Progenitor cell of endocrine pancreas (in vitro differentiated cells): ENCODE measurements at regions not wholly inside any gene's neighbourhood (a gene's known extent, or its start where the extent isn't known, plus 50 kb on each side); places are given as distances from the start of the nearest gene placed in this dataset.

Experiments used
- DNase-seq: peaks from one replicate; pipeline ENCODE4 v3.0.0; 2021; ENCODE audit warnings: low spot score; ENCODE audit not compliant: unreplicated experiment
- H3K27ac Mint-ChIP-seq: 2 replicates; pipeline ENCODE4 v1.8.0; 2021; ENCODE audit warnings: mild to moderate bottlenecking, moderate library complexity, mixed read lengths
- H3K27me3 Mint-ChIP-seq: 2 replicates; pipeline ENCODE4 v1.8.0; 2021; ENCODE audit warnings: mixed read lengths
- H3K36me3 Mint-ChIP-seq: 2 replicates; pipeline ENCODE4 v1.8.0; 2022; ENCODE audit warnings: mixed read lengths; ENCODE audit not compliant: insufficient read depth
- H3K4me1 Mint-ChIP-seq: 2 replicates; pipeline ENCODE4 v1.8.0; 2021; ENCODE audit warnings: low read depth, mixed read lengths
- H3K4me3 Mint-ChIP-seq: 2 replicates; pipeline ENCODE4 v1.8.0; 2021; ENCODE audit warnings: low read depth, mild to moderate bottlenecking, moderate library complexity, mixed read lengths
- H3K9me3 Mint-ChIP-seq: 2 replicates; pipeline ENCODE4 v1.8.0; 2021; ENCODE audit warnings: low read depth, mixed read lengths
- TF ChIP-seq, protein P1 (sequence below): fragments of 200-600 bp; sonication (generic); IDR thresholded peaks from one replicate; pipeline ENCODE4 v1.5.0; 2021; ENCODE audit warnings: antibody characterized with exemption, mild to moderate bottlenecking; ENCODE audit not compliant: unreplicated experiment

DNA sequence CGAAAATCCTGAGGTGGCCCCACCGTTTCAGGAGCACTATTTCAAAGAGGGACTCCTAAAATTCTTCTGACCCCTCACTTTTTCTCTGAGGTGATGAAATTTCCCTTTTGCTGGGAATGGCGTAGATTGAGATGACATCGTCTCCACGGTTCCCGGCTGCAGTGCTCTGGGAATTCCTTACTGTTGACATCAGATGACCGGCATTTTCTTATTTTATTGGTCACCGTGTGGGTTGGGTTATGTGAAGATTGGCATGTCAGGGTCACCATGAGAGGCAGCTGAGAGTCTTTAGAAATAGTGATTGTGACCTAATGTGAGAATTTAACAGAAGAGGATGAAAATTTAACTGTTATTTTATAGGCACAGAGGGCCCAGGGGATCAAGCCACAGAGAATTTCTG lies 356.7 kb downstream of the FGF9 start:
- Mint-ChIP-seq H3K4me3 (no peak overlapping the region), H3K36me3 (no peaks in the 10 kb centered on the region), H3K27me3 (peaks cover 18% of the 10 kb centered on the region), H3K27ac (no peak overlapping the region), H3K4me1 (no peaks in the 10 kb centered on the region), H3K9me3 (no peaks in the 10 kb centered on the region)
- DNase-seq: no peak
- TF ChIP-seq, protein P1, sequence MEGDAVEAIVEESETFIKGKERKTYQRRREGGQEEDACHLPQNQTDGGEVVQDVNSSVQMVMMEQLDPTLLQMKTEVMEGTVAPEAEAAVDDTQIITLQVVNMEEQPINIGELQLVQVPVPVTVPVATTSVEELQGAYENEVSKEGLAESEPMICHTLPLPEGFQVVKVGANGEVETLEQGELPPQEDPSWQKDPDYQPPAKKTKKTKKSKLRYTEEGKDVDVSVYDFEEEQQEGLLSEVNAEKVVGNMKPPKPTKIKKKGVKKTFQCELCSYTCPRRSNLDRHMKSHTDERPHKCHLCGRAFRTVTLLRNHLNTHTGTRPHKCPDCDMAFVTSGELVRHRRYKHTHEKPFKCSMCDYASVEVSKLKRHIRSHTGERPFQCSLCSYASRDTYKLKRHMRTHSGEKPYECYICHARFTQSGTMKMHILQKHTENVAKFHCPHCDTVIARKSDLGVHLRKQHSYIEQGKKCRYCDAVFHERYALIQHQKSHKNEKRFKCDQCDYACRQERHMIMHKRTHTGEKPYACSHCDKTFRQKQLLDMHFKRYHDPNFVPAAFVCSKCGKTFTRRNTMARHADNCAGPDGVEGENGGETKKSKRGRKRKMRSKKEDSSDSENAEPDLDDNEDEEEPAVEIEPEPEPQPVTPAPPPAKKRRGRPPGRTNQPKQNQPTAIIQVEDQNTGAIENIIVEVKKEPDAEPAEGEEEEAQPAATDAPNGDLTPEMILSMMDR: no peak

DNA sequence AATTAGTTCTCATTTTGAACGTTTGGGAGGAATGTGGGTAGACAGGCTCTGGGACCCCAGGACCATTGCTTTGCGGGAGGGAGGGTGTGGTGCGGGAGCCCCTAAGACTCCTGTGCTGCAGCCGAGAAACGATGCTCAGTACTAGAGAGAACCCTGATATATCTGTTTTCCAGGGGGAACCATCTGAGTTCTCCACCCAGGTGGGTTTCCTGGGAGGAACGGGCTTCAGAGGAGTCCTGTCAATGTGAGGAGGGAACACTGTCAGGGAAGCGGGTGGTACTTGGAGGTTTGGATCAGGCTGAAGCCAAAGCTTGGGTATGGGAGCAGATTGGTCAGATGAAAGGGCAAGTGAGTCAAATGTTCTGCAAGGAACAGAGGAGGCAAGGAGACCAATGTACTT lies 358.0 kb downstream of the FGF9 start:
- no peaks in the 10 kb centered on the region for H3K36me3 Mint-ChIP-seq
- TF ChIP-seq, protein P1: no peak
- DNase-seq: no peak
- no peak overlapping the region for H3K27ac Mint-ChIP-seq
- peaks cover 18% of the 10 kb centered on the region for H3K27me3 Mint-ChIP-seq
- H3K9me3 Mint-ChIP-seq: no peaks in the 10 kb centered on the region
- H3K4me1 Mint-ChIP-seq: no peaks in the 10 kb centered on the region
- H3K4me3 Mint-ChIP-seq: no peak overlapping the region

DNA sequence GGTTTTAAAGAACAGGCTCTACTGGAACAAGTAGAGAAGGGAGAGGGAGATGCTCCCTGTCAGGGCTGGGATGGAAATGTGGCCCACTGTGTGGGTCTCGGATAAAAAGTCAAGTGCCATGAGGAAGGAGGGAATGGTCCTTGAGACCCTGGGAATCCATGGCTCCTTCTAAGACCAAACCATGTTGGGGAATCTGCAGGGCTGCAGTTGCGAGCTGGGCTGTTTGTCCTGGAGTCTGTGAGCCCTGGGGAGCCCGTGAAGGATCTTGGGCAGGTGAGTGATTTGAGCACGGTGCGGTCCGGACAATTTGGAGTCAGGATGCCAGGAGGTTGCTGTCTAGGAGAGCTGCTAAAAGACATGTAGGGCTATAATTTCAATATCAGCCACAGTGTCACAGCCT lies 359.4 kb downstream of the FGF9 start:
- no peak for DNase-seq
- Mint-ChIP-seq H3K36me3 (no peaks in the 10 kb centered on the region), H3K4me3 (no peak overlapping the region), H3K9me3 (no peaks in the 10 kb centered on the region), H3K27me3 (peaks cover 18% of the 10 kb centered on the region), H3K4me1 (no peaks in the 10 kb centered on the region), H3K27ac (no peak overlapping the region)
- TF ChIP-seq, protein P1: no peak

DNA sequence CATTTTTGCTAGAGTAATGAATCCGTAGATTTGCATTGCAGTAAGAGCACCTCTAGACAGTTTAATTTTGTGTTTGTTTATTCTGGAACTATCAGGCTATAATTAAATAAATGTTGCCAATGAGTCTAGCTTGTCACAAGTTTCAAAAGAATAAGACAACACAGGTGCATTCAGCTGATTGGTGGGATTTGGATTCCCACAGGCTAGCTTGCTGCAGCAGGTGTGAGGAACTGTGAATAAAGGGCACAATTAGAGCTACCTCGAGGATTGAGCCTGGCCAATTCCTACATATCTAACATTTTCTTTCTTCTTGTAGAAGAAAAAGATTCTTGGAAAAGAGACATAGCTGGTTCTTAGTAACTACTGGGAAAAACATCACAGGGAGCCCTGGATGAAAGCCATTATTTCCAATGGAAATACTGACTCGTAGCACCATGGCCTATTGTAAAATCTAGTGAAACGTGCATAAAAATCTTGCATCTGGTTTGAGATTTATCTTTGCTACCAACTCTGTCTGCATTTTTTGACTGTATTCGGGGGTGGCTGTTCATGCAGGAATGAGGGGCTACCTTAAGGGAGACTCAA lies 360.9 kb downstream of the FGF9 start:
- H3K9me3 Mint-ChIP-seq: no peaks in the 10 kb centered on the region
- H3K27ac Mint-ChIP-seq: no peak overlapping the region
- H3K4me3 Mint-ChIP-seq: no peak overlapping the region
- DNase-seq: no peak
- TF ChIP-seq, protein P1: no peak
- H3K4me1 Mint-ChIP-seq: no peaks in the 10 kb centered on the region
- no peaks in the 10 kb centered on the region for H3K36me3 Mint-ChIP-seq
- H3K27me3 Mint-ChIP-seq: peaks cover 18% of the 10 kb centered on the region

DNA sequence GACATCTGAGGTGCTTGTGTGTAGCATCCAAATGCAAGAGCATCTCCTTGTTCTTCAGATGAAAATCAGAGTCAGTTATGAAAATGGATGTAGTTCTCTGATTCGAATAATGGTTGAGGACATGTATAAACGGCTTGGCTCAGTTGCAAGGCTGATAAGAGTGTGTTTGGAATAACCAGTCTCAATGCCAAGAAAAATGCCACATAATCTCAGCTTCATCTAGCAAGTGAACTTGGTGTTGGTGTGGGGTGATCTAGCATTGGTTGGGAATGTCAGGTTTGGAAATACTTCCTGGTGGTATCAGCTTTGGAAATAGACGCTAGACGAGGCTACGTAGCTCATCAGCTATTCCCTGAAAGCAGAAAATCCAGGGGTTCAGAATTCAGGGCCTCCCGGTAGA lies 362.0 kb downstream of the FGF9 start:
- Mint-ChIP-seq H3K4me3 (no peak overlapping the region), H3K4me1 (no peaks in the 10 kb centered on the region), H3K9me3 (no peaks in the 10 kb centered on the region), H3K36me3 (no peaks in the 10 kb centered on the region), H3K27ac (no peak overlapping the region), H3K27me3 (peaks cover 18% of the 10 kb centered on the region)
- TF ChIP-seq, protein P1: no peak
- DNase-seq: no peak
